IMR-90 (cell line): ENCODE measurements at regions not wholly inside any gene's neighbourhood (a gene's known extent, or its start where the extent isn't known, plus 50 kb on each side); places are given as distances from the start of the nearest gene placed in this dataset.
A peak's percentile ranks its signal among the peaks of the same experiment; 100 is the strongest.

ENCODE experiments used
- ATAC-seq: fragments of 200-7000 bp; cut with Tn5 transposase; 2 replicates; pipeline ENCODE4 v1.9.1; 2020; ENCODE audit warnings: low read depth, mild to moderate bottlenecking, moderate library complexity
- BruUV-seq: library from RNA; stranded (reverse); fragments of 400-500 nt; replicated peaks from 2 replicates; lab custom pipeline; 2021; lab: Mats Ljungman, UMichigan
- CTCF ChIA-PET: fragments of 300-600 bp; formaldehyde crosslinking; extraction: SDS; loops from one replicate; lab custom pipeline; 2021; ENCODE audit warnings: antibody characterized with exemption; lab: Yijun Ruan, JAX
- POLR2A ChIA-PET: fragments of 300-600 bp; sonication (Branson Sonifier 250); formaldehyde crosslinking; loops from one replicate; lab custom pipeline; 2022; ENCODE audit warnings: antibody characterized with exemption; ENCODE audit not compliant: unreplicated experiment; lab: Charles Lee
- DNase-seq: peaks from one replicate; pipeline ENCODE4 v3.0.0; 2013
- H2AFZ ChIP-seq: replicated peaks from 2 replicates; pipeline ENCODE3; 2013; ENCODE audit warnings: low read length, mild to moderate bottlenecking; ENCODE audit not compliant: poor library complexity
- H2AK5ac ChIP-seq: 2 replicates; pipeline ENCODE4 v1.6.1; 2013; ENCODE audit warnings: low read depth, low read length, inconsistent platforms
- H2AK9ac ChIP-seq: replicated peaks from 2 replicates; pipeline ENCODE3; 2013; ENCODE audit warnings: mild to moderate bottlenecking, low read depth, low read length, moderate library complexity; ENCODE audit not compliant: poor library complexity
- H2BK120ac ChIP-seq: 2 replicates; pipeline ENCODE4 v1.6.1; 2013; ENCODE audit warnings: low read depth, low read length, inconsistent platforms
- H2BK15ac ChIP-seq: 3 replicates; pipeline ENCODE4 v1.6.1; 2013; ENCODE audit warnings: low read depth, low read length, inconsistent platforms
- H2BK20ac ChIP-seq: 2 replicates; pipeline ENCODE4 v1.6.1; 2013; ENCODE audit warnings: low read depth, mild to moderate bottlenecking, inconsistent platforms, low read length, moderate library complexity
- H2BK5ac ChIP-seq: 2 replicates; pipeline ENCODE4 v1.6.1; 2013; ENCODE audit warnings: mild to moderate bottlenecking, low read depth, low read length, inconsistent platforms; ENCODE audit not compliant: poor library complexity, severe bottlenecking
- H3K14ac ChIP-seq: replicated peaks from 2 replicates; pipeline ENCODE4 v1.6.1; 2013; ENCODE audit warnings: low read depth, low read length, inconsistent platforms
- H3K18ac ChIP-seq: 2 replicates; pipeline ENCODE4 v1.6.1; 2013; ENCODE audit warnings: low read depth, low read length, control low read depth
- H3K23ac ChIP-seq: 2 replicates; pipeline ENCODE4 v1.6.1; 2013; ENCODE audit warnings: low read depth, low read length, inconsistent platforms
- H3K27ac ChIP-seq: 2 replicates; pipeline ENCODE4 v1.5.1; 2013; ENCODE audit warnings: mild to moderate bottlenecking, control low read depth, low read length; ENCODE audit not compliant: insufficient read depth
- H3K27me3 ChIP-seq: 2 replicates; pipeline ENCODE4 v1.6.1; 2013; ENCODE audit warnings: low read length; ENCODE audit not compliant: control insufficient read depth, insufficient read depth
- H3K36me3 ChIP-seq: 2 replicates; pipeline ENCODE4 v1.6.1; 2013; ENCODE audit warnings: low read length, mixed read lengths; ENCODE audit not compliant: control insufficient read depth, insufficient read depth
- H3K4ac ChIP-seq: 2 replicates; pipeline ENCODE4 v1.6.1; 2013; ENCODE audit warnings: low read depth, low read length, inconsistent platforms
- H3K4me1 ChIP-seq: 2 replicates; pipeline ENCODE4 v1.6.1; 2013; ENCODE audit warnings: low read length, mixed read lengths; ENCODE audit not compliant: control insufficient read depth, insufficient read depth
- H3K4me2 ChIP-seq: 2 replicates; pipeline ENCODE4 v1.6.1; 2013; ENCODE audit warnings: low read depth, mild to moderate bottlenecking, control low read depth, low read length, moderate library complexity
- H3K4me3 ChIP-seq: 2 replicates; pipeline ENCODE4 v1.5.1; 2013; ENCODE audit warnings: low read depth, mild to moderate bottlenecking, control low read depth, low read length, moderate library complexity; ENCODE audit not compliant: insufficient read depth
- H3K56ac ChIP-seq: 2 replicates; pipeline ENCODE4 v1.6.1; 2013; ENCODE audit warnings: low read length, inconsistent platforms; ENCODE audit not compliant: insufficient read depth; ENCODE audit errors: extremely low read depth
- H3K79me1 ChIP-seq, 2 experiments: 2 replicates each; pipeline ENCODE4 v1.6.1; 2013; ENCODE audit warnings: low read length in 2 of 2, inconsistent platforms in 1 of 2, low read depth in 1 of 2
- H3K9ac ChIP-seq: 2 replicates; pipeline ENCODE4 v1.6.1; 2013; ENCODE audit warnings: low read depth, low read length, control low read depth
- H3K9me1 ChIP-seq: 2 replicates; pipeline ENCODE4 v1.6.1; 2013; ENCODE audit warnings: low read length, inconsistent platforms; ENCODE audit not compliant: insufficient read depth
- H3K9me3 ChIP-seq: 2 replicates; pipeline ENCODE4 v1.6.1; 2013; ENCODE audit warnings: low read length; ENCODE audit not compliant: control insufficient read depth, insufficient read depth
- H4K20me1 ChIP-seq: 2 replicates; pipeline ENCODE4 v1.6.1; 2013; ENCODE audit warnings: low read length, inconsistent platforms; ENCODE audit not compliant: insufficient read depth
- H4K5ac ChIP-seq: 2 replicates; pipeline ENCODE4 v1.6.1; 2013; ENCODE audit warnings: mild to moderate bottlenecking, low read depth, low read length, control low read depth
- H4K8ac ChIP-seq, 2 experiments: 2 replicates each; pipeline ENCODE4 v1.6.1; 2013; ENCODE audit warnings: low read depth in 2 of 2, low read length in 2 of 2, control low read depth in 1 of 2, inconsistent platforms in 1 of 2
- H4K91ac ChIP-seq: 2 replicates; pipeline ENCODE4 v1.6.1; 2013; ENCODE audit warnings: low read depth, low read length, inconsistent platforms; ENCODE audit not compliant: insufficient read depth
- BHLHE40 ChIP-seq: fragments of 150-350 bp; IDR thresholded peaks from 2 replicates; pipeline ENCODE4 v1.6.1; 2016; ENCODE audit warnings: mild to moderate bottlenecking, low read depth, low read length
- CEBPB ChIP-seq: IDR thresholded peaks from 2 replicates; pipeline ENCODE4 v1.6.1; 2012; ENCODE audit warnings: low read depth, low read length, improper control_type of control experiment
- CHD1 ChIP-seq: IDR thresholded peaks from 2 replicates; pipeline ENCODE4 v1.6.1; 2012; ENCODE audit warnings: low read depth, low read length, improper control_type of control experiment
- FOS ChIP-seq: fragments of 150-350 bp; IDR thresholded peaks from 2 replicates; pipeline ENCODE4 v1.6.1; 2016; ENCODE audit warnings: low read depth, low read length
- MAFK ChIP-seq: IDR thresholded peaks from 2 replicates; pipeline ENCODE4 v1.6.1; 2012; ENCODE audit warnings: low read depth, low read length, improper control_type of control experiment
- MAZ ChIP-seq: IDR thresholded peaks from 2 replicates; pipeline ENCODE4 v1.6.1; 2012; ENCODE audit warnings: low read depth, mild to moderate bottlenecking, low read length, improper control_type of control experiment, moderate library complexity, borderline replicate concordance
- MXI1 ChIP-seq: IDR thresholded peaks from 2 replicates; pipeline ENCODE4 v1.6.1; 2012; ENCODE audit warnings: low read depth, mild to moderate bottlenecking, low read length, moderate library complexity, borderline replicate concordance
- NFE2L2 ChIP-seq: fragments of 150-350 bp; IDR thresholded peaks from 2 replicates; pipeline ENCODE4 v1.6.1; 2016; ENCODE audit warnings: low read depth, mild to moderate bottlenecking, low read length
- POLR2A ChIP-seq: IDR thresholded peaks from 2 replicates; pipeline ENCODE4 v1.6.1; 2012; ENCODE audit warnings: mild to moderate bottlenecking, low read depth, low read length
- RAD21 ChIP-seq: IDR thresholded peaks from 2 replicates; pipeline ENCODE4 v1.6.1; 2012; ENCODE audit warnings: low read length, improper control_type of control experiment
- RCOR1 ChIP-seq: IDR thresholded peaks from 2 replicates; pipeline ENCODE4 v1.6.1; 2012; ENCODE audit warnings: mild to moderate bottlenecking, low read length, improper control_type of control experiment; ENCODE audit not compliant: insufficient replicate concordance
- RFX5 ChIP-seq: IDR thresholded peaks from 2 replicates; pipeline ENCODE4 v1.8.0; 2012; ENCODE audit warnings: low read depth, mild to moderate bottlenecking, low read length, moderate library complexity
- SMC3 ChIP-seq: fragments of 150-350 bp; IDR thresholded peaks from 2 replicates; pipeline ENCODE4 v1.6.1; 2016; ENCODE audit warnings: low read depth, mild to moderate bottlenecking, antibody characterized with exemption, low read length, moderate library complexity
- WGBS, 2 experiments: methylation state at CpG; one replicate each; pipeline versions ENCODE4 v1.1.5 to v1.1.7; 2013; ENCODE audit warnings: missing lambda C conversion rate in 2 of 2; ENCODE audit not compliant: insufficient read length in 1 of 2; ENCODE audit errors: extremely low coverage in 2 of 2; 5-methylcytosine and 5-hydroxymethylcytosine counted together
- dilution Hi-C: fragments of 300-500 bp; cut with HindIII; formaldehyde crosslinking; loops from one replicate; pipeline ENCODE4 v1.14.3; 2018; ENCODE audit warnings: low sequenced_read_pairs; ENCODE audit not compliant: unreplicated experiment
- in situ Hi-C: fragments of 300-500 bp; cut with MboI; formaldehyde crosslinking; loops from 3 replicates; pipeline ENCODE4 v1.14.3; 2019; ENCODE audit warnings: low sequenced_read_pairs, inconsistent platforms, mixed read lengths
- intact Hi-C: fragments of 100-400 bp; cut with micrococcal nuclease; formaldehyde crosslinking; loops from 2 replicates; pipeline ENCODE4 v1.10.0; 2022
- TF ChIP-seq, protein P1 (sequence below): conservative IDR thresholded peaks from 2 replicates; pipeline ENCODE4 v1.5.1; 2012; ENCODE audit warnings: mild to moderate bottlenecking, low read depth, low read length, improper control_type of control experiment
- TF ChIP-seq, protein P2 (sequence below): fragments of 150-350 bp; IDR thresholded peaks from 2 replicates; pipeline ENCODE4 v1.6.1; 2016; ENCODE audit warnings: low read depth, mild to moderate bottlenecking, low read length, moderate library complexity, borderline replicate concordance
- TF ChIP-seq, protein P3 (sequence below): fragments of 150-350 bp; IDR thresholded peaks from 2 replicates; pipeline ENCODE4 v1.6.1; 2017; ENCODE audit warnings: mild to moderate bottlenecking, antibody characterized with exemption, low read length, low read depth

DNA sequence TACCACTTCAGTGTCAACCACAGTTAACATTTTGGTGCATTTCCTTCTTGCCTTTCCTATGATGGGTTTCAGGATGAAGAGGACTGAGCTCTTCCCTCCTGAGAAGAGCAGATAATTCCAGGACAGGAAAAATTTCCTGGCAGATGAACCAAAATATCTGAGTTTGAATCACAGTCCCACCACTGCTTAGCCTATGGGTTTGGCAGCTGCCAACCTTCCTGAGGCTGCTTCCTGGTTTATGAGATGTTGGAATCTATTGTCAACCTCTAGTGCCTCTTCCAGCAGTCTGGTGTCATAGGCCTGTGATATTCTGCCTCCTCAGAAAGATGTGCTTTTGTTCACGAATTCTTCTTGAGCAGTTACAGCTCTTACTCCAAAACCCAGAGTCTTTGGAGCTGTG lies 197.4 kb upstream of the FRMD6 start:
- Histone ChIP-seq H3K79me1 (peaks cover 0 to 6% of the 10 kb centered on the region in 2 experiments; a peak in 1 of 4 replicates), H3K9ac (no peak overlapping the region), H3K18ac (peak overlapping the region; percentile 4; the same call in 1 of the 2 replicates), H2BK5ac (no peak overlapping the region), H3K27me3 (no peaks in the 10 kb centered on the region), H2AK5ac (peak overlapping the region; percentile 27), H3K36me3 (no peaks in the 10 kb centered on the region), H2BK20ac (peak overlapping the region; percentile 75), H2BK120ac (peak overlapping the region; percentile 48), H3K27ac (no peak overlapping the region), H3K4me3 (no peak overlapping the region), H2AK9ac (no peak overlapping the region), H3K56ac (no peak overlapping the region), H4K8ac (peak overlapping the region; percentile 28 to 46; a peak in 2 of 4 replicates), H4K5ac (peak overlapping the region; percentile 1; the same call in 1 of the 2 replicates), H2BK15ac (peak overlapping the region; percentile 95; the same call in 2 of the 3 replicates), H3K9me1 (peaks cover 19% of the 10 kb centered on the region), H4K20me1 (no peaks in the 10 kb centered on the region), H2AFZ (peak overlapping the region; percentile 35), H3K4me2 (no peak overlapping the region), H3K14ac (peak overlapping the region; percentile 29; the same call in 1 of the 2 replicates), H3K9me3 (no peaks in the 10 kb centered on the region), H4K91ac (peak overlapping the region; percentile 44; the same call in 1 of the 2 replicates), H3K23ac (peak overlapping the region; percentile 18; the same call in 1 of the 2 replicates), H3K4ac (peak overlapping the region; percentile 42), H3K4me1 (peaks cover 10% of the 10 kb centered on the region)
- in situ Hi-C loops (no loop called here), intact Hi-C loops (no loop called here), dilution Hi-C loops (no loop called here)
- TF ChIP-seq CHD1 (no peak), NFE2L2 (no peak), MAZ (no peak), BHLHE40 (no peak), CEBPB (no peak), MAFK (no peak), RAD21 (no peak), SMC3 (no peak), RFX5 (no peak), FOS (no peak), RCOR1 (no peak), MXI1 (no peak), POLR2A (no peak)
- TF ChIP-seq, protein P1, sequence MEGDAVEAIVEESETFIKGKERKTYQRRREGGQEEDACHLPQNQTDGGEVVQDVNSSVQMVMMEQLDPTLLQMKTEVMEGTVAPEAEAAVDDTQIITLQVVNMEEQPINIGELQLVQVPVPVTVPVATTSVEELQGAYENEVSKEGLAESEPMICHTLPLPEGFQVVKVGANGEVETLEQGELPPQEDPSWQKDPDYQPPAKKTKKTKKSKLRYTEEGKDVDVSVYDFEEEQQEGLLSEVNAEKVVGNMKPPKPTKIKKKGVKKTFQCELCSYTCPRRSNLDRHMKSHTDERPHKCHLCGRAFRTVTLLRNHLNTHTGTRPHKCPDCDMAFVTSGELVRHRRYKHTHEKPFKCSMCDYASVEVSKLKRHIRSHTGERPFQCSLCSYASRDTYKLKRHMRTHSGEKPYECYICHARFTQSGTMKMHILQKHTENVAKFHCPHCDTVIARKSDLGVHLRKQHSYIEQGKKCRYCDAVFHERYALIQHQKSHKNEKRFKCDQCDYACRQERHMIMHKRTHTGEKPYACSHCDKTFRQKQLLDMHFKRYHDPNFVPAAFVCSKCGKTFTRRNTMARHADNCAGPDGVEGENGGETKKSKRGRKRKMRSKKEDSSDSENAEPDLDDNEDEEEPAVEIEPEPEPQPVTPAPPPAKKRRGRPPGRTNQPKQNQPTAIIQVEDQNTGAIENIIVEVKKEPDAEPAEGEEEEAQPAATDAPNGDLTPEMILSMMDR: no peak
- TF ChIP-seq, protein P2, sequence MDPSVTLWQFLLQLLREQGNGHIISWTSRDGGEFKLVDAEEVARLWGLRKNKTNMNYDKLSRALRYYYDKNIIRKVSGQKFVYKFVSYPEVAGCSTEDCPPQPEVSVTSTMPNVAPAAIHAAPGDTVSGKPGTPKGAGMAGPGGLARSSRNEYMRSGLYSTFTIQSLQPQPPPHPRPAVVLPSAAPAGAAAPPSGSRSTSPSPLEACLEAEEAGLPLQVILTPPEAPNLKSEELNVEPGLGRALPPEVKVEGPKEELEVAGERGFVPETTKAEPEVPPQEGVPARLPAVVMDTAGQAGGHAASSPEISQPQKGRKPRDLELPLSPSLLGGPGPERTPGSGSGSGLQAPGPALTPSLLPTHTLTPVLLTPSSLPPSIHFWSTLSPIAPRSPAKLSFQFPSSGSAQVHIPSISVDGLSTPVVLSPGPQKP: no peak
- TF ChIP-seq, protein P3, sequence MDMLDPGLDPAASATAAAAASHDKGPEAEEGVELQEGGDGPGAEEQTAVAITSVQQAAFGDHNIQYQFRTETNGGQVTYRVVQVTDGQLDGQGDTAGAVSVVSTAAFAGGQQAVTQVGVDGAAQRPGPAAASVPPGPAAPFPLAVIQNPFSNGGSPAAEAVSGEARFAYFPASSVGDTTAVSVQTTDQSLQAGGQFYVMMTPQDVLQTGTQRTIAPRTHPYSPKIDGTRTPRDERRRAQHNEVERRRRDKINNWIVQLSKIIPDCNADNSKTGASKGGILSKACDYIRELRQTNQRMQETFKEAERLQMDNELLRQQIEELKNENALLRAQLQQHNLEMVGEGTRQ: no peak
- no CpG with 5 or more reads among the region's 1 CpG for WGBS, 2 experiments
- BruUV-seq: no TSS peak
- DNase-seq: no peak
- POLR2A ChIA-PET: no interaction called here
- CTCF ChIA-PET: interaction anchor here (1.0 kb wide), 1 partner anchor 12 kb away, joined by 3 read pairs; no protein-coding TSS in a partner anchor
- no peak for ATAC-seq
